SHP77 (cell line): ENCODE measurements at regions not wholly inside any gene's neighbourhood (a gene's known extent, or its start where the extent isn't known, plus 50 kb on each side); places are given as distances from the start of the nearest gene placed in this dataset.
A peak's percentile ranks its signal among the peaks of the same experiment; 100 is the strongest.

Experiments
- DNase-seq, 2 experiments: peaks; one replicate each; lab custom pipeline; 2025; lab: John Stamatoyannopoulos, UW

GRCh38 chr1:215459136-215459535 is 108.0 kb upstream of the KCTD3 start:
- no peak for DNase-seq

- DNase-seq = no peak
Measured at GRCh38 chr1:215466361-215466760, 100.7 kb upstream of the KCTD3 start.

GRCh38 chr1:215471463-215471862 is 95.6 kb upstream of the KCTD3 start:
- DNase-seq = no peak

GRCh38 chr1:215472723-215473122 is 94.4 kb upstream of the KCTD3 start:
- DNase-seq = no peak

GRCh38 chr1:215473943-215474342 is 93.2 kb upstream of the KCTD3 start:
- DNase-seq = no peak

- no peak for DNase-seq
Measured at GRCh38 chr1:215474940-215475339, 92.2 kb upstream of the KCTD3 start.

- DNase-seq = no peak
Measured at GRCh38 chr1:215475796-215476481, 91.2 kb upstream of the KCTD3 start.

- DNase-seq = no peak
Measured at GRCh38 chr1:215476541-215476940, 90.6 kb upstream of the KCTD3 start.

GRCh38 chr1:215477632-215478031 is 89.5 kb upstream of the KCTD3 start:
- DNase-seq = no peak

GRCh38 chr1:215479567-215479966 is 87.5 kb upstream of the KCTD3 start:
- DNase-seq = no peak

- no peak for DNase-seq
Measured at GRCh38 chr1:215482079-215482478, 85.0 kb upstream of the KCTD3 start.

GRCh38 chr1:215484171-215484939 is 82.7 kb upstream of the KCTD3 start:
- no peak for DNase-seq

- DNase-seq = no peak
Measured at GRCh38 chr1:215487466-215487865, 79.6 kb upstream of the KCTD3 start.

- no peak for DNase-seq
Measured at GRCh38 chr1:215488850-215489249, 78.3 kb upstream of the KCTD3 start.

- DNase-seq = no peak
Measured at GRCh38 chr1:215489771-215490565, 77.1 kb upstream of the KCTD3 start.

- peak; percentile 34 to 48 for DNase-seq
Measured at GRCh38 chr1:215497528-215497927, 69.6 kb upstream of the KCTD3 start.

- DNase-seq = no peak
Measured at GRCh38 chr1:215501496-215501895, 65.6 kb upstream of the KCTD3 start.

- no peak for DNase-seq
Measured at GRCh38 chr1:215502081-215502480, 65.0 kb upstream of the KCTD3 start.

GRCh38 chr1:215507119-215507518 is 60.0 kb upstream of the KCTD3 start:
- no peak for DNase-seq

- DNase-seq = no peak
Measured at GRCh38 chr1:215508311-215508710, 58.8 kb upstream of the KCTD3 start.
